ENCODE measurements at regions not wholly inside any gene's neighbourhood (a gene's known extent, or its start where the extent isn't known, plus 50 kb on each side); places are given as distances from the start of the nearest gene placed in this dataset.

DNA sequence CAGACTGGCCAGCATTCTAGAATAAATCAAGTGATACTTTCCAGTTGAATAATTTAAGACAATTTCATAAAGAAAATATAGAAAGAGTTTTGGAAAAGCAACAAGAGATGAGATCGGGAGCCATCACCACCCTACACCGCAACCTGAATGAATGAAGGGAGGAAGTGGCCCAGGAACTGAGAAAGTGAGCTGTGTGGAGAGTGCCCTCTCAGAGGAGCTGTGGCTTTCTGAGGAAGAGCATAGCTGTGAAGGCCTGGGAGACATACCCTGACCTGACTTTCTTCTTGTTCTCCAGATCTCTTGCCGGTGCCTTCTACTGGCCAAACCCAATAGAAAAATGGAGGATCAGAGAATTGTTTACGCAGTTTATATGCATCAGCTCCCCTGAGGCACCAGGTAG, 79.3 kb upstream of the TSPAN8 start:
- TF ChIP-seq, protein P1, sequence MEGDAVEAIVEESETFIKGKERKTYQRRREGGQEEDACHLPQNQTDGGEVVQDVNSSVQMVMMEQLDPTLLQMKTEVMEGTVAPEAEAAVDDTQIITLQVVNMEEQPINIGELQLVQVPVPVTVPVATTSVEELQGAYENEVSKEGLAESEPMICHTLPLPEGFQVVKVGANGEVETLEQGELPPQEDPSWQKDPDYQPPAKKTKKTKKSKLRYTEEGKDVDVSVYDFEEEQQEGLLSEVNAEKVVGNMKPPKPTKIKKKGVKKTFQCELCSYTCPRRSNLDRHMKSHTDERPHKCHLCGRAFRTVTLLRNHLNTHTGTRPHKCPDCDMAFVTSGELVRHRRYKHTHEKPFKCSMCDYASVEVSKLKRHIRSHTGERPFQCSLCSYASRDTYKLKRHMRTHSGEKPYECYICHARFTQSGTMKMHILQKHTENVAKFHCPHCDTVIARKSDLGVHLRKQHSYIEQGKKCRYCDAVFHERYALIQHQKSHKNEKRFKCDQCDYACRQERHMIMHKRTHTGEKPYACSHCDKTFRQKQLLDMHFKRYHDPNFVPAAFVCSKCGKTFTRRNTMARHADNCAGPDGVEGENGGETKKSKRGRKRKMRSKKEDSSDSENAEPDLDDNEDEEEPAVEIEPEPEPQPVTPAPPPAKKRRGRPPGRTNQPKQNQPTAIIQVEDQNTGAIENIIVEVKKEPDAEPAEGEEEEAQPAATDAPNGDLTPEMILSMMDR (IDR thresholded peaks at IDR 0.05), result no peak
- TF ChIP-seq ZFX (IDR thresholded peaks at IDR 0.05; ENCODE audit: borderline replicate concordance), result no peak

Measured in 22Rv1 (cell line).